Fibroblast of lung (primary cell): ENCODE measurements at regions not wholly inside any gene's neighbourhood (a gene's known extent, or its start where the extent isn't known, plus 50 kb on each side); places are given as distances from the start of the nearest gene placed in this dataset.

Experiments used
- EZH2 ChIP-seq: IDR thresholded peaks from 2 replicates; pipeline ENCODE4 v1.5.1; 2012; ENCODE audit warnings: low read length, control low read depth, mild to moderate bottlenecking; ENCODE audit errors: missing control alignments
- TF ChIP-seq, protein P1 (sequence below), 2 donors: IDR thresholded peaks in 1 of 2; conservative IDR thresholded peaks in 1 of 2; 1 replicate in 1 of 2; 2 replicates in 1 of 2; pipeline ENCODE4 v1.5.1; 2011 to 2012; ENCODE audit warnings: low read length in 2 of 2, control low read depth in 1 of 2, inconsistent platforms in 1 of 2, low read depth in 1 of 2, mild to moderate bottlenecking in 1 of 2

DNA sequence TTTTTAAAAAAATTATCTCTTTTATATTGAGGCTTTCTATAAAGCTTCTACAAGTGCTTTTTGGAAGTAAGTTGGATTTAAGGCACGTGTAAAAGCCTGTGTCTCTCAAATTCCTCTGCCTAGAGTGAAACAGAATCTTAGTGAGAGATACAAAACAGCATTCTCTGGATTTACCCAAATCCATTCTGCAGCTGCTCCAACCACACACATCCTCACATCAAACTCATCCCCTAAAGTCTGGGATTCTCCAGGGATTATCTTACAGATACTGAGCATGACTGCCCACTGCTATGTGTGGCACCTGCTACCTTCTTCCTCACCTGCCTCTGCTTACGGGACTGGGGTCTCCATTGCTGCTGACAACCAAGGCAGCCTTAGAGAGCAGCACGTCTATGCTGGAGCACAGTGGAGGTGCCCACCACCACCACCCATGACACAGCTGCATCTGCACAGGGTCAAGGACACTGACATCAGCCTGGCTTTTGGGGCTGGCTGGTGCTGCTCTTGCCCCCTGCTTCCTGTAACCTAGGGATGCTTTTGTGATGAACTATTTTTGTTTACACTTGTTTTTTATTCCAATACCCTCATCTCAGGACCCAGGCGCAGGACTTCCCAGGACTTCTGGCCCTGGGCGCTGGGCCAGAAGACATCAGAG, 139.2 kb upstream of the NAMPT start:
- TF ChIP-seq, protein P1, sequence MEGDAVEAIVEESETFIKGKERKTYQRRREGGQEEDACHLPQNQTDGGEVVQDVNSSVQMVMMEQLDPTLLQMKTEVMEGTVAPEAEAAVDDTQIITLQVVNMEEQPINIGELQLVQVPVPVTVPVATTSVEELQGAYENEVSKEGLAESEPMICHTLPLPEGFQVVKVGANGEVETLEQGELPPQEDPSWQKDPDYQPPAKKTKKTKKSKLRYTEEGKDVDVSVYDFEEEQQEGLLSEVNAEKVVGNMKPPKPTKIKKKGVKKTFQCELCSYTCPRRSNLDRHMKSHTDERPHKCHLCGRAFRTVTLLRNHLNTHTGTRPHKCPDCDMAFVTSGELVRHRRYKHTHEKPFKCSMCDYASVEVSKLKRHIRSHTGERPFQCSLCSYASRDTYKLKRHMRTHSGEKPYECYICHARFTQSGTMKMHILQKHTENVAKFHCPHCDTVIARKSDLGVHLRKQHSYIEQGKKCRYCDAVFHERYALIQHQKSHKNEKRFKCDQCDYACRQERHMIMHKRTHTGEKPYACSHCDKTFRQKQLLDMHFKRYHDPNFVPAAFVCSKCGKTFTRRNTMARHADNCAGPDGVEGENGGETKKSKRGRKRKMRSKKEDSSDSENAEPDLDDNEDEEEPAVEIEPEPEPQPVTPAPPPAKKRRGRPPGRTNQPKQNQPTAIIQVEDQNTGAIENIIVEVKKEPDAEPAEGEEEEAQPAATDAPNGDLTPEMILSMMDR (conservative IDR thresholded peaks at IDR 0.05 in 1 of 2, IDR thresholded peaks at IDR 0.05 in 1 of 2; ENCODE audit: low read depth in 1 of 2, low read length in 2 of 2) = no peak
- TF ChIP-seq EZH2 = no peak
